ENCODE measurements at regions not wholly inside any gene's neighbourhood (a gene's known extent, or its start where the extent isn't known, plus 50 kb on each side); places are given as distances from the start of the nearest gene placed in this dataset.

- TF ChIP-seq POLR2A (IDR thresholded peaks at IDR 0.05; ENCODE audit: low read depth, low read length) (no peak), TAF1 (IDR thresholded peaks at IDR 0.05; ENCODE audit: low read depth, low read length) (no peak)
These were observed 1581.4 kb downstream of the KCNT2 start for GRCh38 chr1:195026792-195027191.
